HFF-Myc (cell line): ENCODE measurements at regions not wholly inside any gene's neighbourhood (a gene's known extent, or its start where the extent isn't known, plus 50 kb on each side); places are given as distances from the start of the nearest gene placed in this dataset.

Experiments
- DNase-seq: peaks from one replicate; pipeline ENCODE4 v3.0.0-alpha.2; 2011; ENCODE audit warnings: low read depth; ENCODE audit errors: extremely low read depth
- H3K4me3 ChIP-seq: replicated peaks from 2 replicates; pipeline ENCODE4 v1.5.1; 2011; ENCODE audit warnings: low read depth, mild to moderate bottlenecking, control low read depth, low read length
- CTCF ChIP-seq: IDR thresholded peaks from 2 replicates; pipeline ENCODE4 v1.5.1; 2012; ENCODE audit warnings: mild to moderate bottlenecking, low read depth, low read length, control low read depth; ENCODE audit errors: missing control alignments

GRCh38 chr10:113450046-113450804 lies 102.6 kb upstream of the HABP2 start:
- no peak for TF ChIP-seq CTCF
- DNase-seq = no peak
- H3K4me3 ChIP-seq = no peak overlapping the region

- TF ChIP-seq CTCF = no peak
- DNase-seq = no peak
- H3K4me3 ChIP-seq = no peak overlapping the region
Measured at GRCh38 chr10:113450906-113451305, 101.9 kb upstream of the HABP2 start.

GRCh38 chr10:113452146-113452845 lies 100.6 kb upstream of the HABP2 start:
- no peak overlapping the region for H3K4me3 ChIP-seq
- TF ChIP-seq CTCF = no peak
- no peak for DNase-seq

- no peak for TF ChIP-seq CTCF
- no peak for DNase-seq
- no peak overlapping the region for H3K4me3 ChIP-seq
Measured at GRCh38 chr10:113453351-113453750, 99.5 kb upstream of the HABP2 start.

- no peak for DNase-seq
- no peak overlapping the region for H3K4me3 ChIP-seq
- peak; percentile 79 for TF ChIP-seq CTCF
Measured at GRCh38 chr10:113454341-113455061, 98.4 kb upstream of the HABP2 start.

GRCh38 chr10:113455947-113456346 lies 96.9 kb upstream of the HABP2 start:
- no peak overlapping the region for H3K4me3 ChIP-seq
- no peak for DNase-seq
- TF ChIP-seq CTCF = no peak
